Spleen (tissue), 7 donors: ENCODE measurements at regions not wholly inside any gene's neighbourhood (a gene's known extent, or its start where the extent isn't known, plus 50 kb on each side); places are given as distances from the start of the nearest gene placed in this dataset.

Source experiments
- POLR2A ChIP-seq, 3 donors: fragments of 450-650 bp; IDR thresholded peaks; one replicate each; pipeline ENCODE4 v1.5.1; 2017; ENCODE audit warnings: antibody characterized with exemption in 3 of 3, mild to moderate bottlenecking in 1 of 3
- TF ChIP-seq, protein P1 (sequence below), 11 experiments: fragments of 200-600 bp in 7 of 11; fragments of 450-650 bp in 4 of 11; sonication (generic) in 4 of 11; IDR thresholded peaks in 8 of 11; conservative IDR thresholded peaks in 3 of 11; 1 replicate in 7 of 11; 2 replicates in 4 of 11; pipeline versions ENCODE4 v1.4.0 to v1.8.0; 2016 to 2021; ENCODE audit warnings: antibody characterized with exemption in 11 of 11, inconsistent platforms in 4 of 11, mild to moderate bottlenecking in 1 of 11
- donor health status: DM: no; HTN: no; CAD: no; lungs with moderate emphysema.
- donor health status: DM: no; HTN: no; CAD: no.
- donor health status: DM: no; HTN: no; CAD: no.

DNA sequence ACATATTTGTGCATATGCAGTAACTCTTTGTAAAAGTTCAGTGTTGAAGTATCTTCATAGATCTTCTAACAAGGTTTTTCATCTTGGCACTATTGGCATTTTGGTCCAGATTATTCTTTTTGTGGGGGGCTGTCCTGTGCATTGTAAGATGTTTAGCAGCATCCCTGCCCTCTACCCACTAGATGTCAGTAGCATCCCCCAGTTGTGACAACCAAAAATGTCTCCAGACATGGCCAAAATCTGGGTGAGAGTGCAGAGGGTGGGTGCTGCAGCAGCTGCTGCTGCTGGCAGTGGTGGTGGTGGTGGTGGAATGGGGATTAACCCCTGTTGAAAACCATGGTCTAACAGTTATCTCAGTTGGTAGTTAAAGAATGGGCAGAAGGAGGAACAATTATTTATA is 370.0 kb downstream of the GPAT3 start:
- TF ChIP-seq POLR2A (IDR thresholded peaks at IDR 0.05): no peak
- TF ChIP-seq, protein P1, sequence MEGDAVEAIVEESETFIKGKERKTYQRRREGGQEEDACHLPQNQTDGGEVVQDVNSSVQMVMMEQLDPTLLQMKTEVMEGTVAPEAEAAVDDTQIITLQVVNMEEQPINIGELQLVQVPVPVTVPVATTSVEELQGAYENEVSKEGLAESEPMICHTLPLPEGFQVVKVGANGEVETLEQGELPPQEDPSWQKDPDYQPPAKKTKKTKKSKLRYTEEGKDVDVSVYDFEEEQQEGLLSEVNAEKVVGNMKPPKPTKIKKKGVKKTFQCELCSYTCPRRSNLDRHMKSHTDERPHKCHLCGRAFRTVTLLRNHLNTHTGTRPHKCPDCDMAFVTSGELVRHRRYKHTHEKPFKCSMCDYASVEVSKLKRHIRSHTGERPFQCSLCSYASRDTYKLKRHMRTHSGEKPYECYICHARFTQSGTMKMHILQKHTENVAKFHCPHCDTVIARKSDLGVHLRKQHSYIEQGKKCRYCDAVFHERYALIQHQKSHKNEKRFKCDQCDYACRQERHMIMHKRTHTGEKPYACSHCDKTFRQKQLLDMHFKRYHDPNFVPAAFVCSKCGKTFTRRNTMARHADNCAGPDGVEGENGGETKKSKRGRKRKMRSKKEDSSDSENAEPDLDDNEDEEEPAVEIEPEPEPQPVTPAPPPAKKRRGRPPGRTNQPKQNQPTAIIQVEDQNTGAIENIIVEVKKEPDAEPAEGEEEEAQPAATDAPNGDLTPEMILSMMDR (IDR thresholded peaks at IDR 0.05 in 8 of 11, conservative IDR thresholded peaks at IDR 0.05 in 3 of 11): no peak
